ENCODE measurements at regions not wholly inside any gene's neighbourhood (a gene's known extent, or its start where the extent isn't known, plus 50 kb on each side); places are given as distances from the start of the nearest gene placed in this dataset.

GRCh38 chr6:44004136-44004535 is 123.1 kb downstream of the MRPL14 start:
- TF ChIP-seq CTCF (IDR thresholded peaks at IDR 0.05; ENCODE audit: insufficient read depth, low read length) (no peak), GABPA (IDR thresholded peaks at IDR 0.05; ENCODE audit: low read depth) (no peak), POLR2AphosphoS5 (IDR thresholded peaks at IDR 0.05; ENCODE audit: low read depth) (no peak)
